ENCODE measurements at regions not wholly inside any gene's neighbourhood (a gene's known extent, or its start where the extent isn't known, plus 50 kb on each side); places are given as distances from the start of the nearest gene placed in this dataset.

DNA sequence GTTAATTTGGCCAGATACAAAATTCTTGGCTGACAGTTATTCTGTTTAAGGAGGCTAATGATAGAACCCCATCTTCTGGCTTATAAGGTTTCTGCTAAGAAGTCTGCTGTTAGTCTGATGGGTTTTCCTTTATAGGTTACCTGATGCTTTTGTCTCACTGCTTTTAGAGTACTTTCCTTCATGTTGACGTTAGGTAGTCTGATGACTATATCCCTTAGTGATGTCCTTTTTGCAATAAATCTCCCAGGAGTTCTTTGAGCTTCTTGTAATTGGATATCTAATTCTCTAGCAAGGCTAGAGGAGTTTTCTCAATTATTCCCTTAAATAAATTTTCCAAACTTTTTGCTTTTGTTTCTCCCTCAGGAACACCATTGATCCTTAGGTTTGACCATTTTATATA lies 114.1 kb upstream of the CDIN1 start:
- TF ChIP-seq, protein P1, sequence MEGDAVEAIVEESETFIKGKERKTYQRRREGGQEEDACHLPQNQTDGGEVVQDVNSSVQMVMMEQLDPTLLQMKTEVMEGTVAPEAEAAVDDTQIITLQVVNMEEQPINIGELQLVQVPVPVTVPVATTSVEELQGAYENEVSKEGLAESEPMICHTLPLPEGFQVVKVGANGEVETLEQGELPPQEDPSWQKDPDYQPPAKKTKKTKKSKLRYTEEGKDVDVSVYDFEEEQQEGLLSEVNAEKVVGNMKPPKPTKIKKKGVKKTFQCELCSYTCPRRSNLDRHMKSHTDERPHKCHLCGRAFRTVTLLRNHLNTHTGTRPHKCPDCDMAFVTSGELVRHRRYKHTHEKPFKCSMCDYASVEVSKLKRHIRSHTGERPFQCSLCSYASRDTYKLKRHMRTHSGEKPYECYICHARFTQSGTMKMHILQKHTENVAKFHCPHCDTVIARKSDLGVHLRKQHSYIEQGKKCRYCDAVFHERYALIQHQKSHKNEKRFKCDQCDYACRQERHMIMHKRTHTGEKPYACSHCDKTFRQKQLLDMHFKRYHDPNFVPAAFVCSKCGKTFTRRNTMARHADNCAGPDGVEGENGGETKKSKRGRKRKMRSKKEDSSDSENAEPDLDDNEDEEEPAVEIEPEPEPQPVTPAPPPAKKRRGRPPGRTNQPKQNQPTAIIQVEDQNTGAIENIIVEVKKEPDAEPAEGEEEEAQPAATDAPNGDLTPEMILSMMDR (conservative IDR thresholded peaks at IDR 0.05; ENCODE audit: low read depth, low read length), result no peak
- H3K4me3 ChIP-seq (ENCODE audit: low read depth, low read length), result no peak overlapping the region
- no peak for DNase-seq (ENCODE audit: low read depth)

DNA sequence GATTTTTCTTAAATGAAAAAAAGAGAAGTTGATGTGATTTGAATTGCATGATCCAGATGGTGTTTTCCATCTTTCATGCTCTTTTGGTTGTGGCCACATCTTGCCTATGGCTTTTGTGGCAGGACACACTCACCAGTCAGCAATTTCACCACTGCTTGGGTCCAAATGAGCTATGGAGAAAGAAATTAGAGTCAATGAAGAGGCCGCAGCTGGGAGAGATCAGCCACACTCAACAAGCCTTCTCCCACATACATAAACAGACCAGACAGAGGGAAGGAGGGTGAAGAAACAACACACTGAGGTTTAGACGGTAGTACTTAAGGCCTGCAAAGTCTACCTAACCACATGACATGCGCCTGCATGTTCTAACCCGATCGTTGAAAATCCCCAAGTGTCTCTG lies 110.7 kb upstream of the CDIN1 start:
- DNase-seq (ENCODE audit: low read depth), result no peak
- H3K4me3 ChIP-seq (ENCODE audit: low read depth, low read length), result no peak overlapping the region
- TF ChIP-seq, protein P1 (conservative IDR thresholded peaks at IDR 0.05; ENCODE audit: low read depth, low read length), result no peak

DNA sequence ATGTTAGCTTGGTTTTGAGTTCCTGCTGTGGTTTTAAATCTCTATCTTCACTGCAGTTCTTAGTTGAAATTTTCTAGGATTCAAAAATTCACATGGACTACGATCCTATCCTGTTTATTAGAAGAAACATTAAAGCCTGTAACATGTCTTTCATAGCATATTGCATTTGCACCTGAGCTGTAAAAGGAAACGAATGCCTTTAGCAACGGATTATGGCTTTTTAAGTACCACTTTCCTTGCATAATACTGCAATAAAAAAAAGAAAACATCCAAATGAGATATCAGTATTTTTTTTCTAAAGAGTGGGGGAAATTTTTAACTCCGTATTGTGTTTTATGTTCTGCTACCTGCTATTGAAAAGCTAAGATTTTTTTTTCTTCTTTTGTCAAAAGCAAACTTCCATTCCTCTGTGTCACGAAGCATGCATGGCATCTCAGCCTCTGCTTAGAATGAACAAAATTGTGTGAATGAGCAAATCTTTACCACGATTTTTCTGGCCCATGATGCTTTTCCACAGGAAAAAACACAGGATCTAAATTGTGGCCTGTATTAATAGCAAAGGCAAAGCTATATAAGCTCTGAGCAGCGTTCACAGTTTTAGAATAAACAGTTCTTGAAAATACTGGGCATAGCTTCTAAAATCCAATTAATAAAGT lies 110.0 kb upstream of the CDIN1 start:
- no peak for DNase-seq (ENCODE audit: low read depth)
- TF ChIP-seq, protein P1 (conservative IDR thresholded peaks at IDR 0.05; ENCODE audit: low read depth, low read length), result no peak
- H3K4me3 ChIP-seq (ENCODE audit: low read depth, low read length), result no peak overlapping the region

DNA sequence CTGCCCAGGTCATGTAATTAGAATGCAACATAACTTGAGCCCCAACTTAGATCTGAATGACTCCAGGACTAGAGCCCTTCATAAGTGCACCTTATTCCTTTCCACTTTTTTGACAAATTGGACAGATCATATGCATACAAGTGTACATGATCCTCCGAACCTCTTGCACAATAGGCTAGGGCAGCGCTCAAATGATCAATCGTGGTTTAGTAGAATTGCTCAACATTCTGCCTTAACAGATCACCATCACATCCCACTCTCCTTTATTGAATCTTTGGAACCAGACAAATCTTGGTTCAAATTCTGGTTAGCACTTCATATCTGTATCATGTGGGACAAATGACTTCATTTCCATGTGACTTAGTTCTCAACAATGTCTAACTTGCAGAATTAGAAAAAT lies 106.8 kb upstream of the CDIN1 start:
- TF ChIP-seq, protein P1 (conservative IDR thresholded peaks at IDR 0.05; ENCODE audit: low read depth, low read length), result no peak
- no peak for DNase-seq (ENCODE audit: low read depth)
- no peak overlapping the region for H3K4me3 ChIP-seq (ENCODE audit: low read depth, low read length)

DNA sequence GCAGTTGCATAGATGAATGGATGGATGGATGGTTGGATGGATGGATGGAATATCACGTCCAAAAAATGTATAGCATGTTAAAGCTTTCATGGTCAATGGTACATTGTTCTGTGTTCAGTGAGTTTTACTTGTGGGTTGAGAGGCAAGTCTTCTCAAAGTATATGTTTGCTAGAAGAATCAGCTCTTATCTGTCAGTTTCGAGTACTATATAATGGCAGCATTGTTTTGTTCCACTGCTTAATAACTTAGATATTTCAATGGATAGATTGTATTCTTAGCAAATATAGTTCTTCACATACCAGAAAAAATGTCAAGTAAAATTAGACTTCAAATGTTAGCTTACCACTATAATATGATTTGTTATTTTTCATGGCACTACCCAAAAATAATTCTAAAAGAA lies 100.9 kb upstream of the CDIN1 start:
- DNase-seq (ENCODE audit: low read depth), result no peak
- TF ChIP-seq, protein P1 (conservative IDR thresholded peaks at IDR 0.05; ENCODE audit: low read depth, low read length), result no peak

DNA sequence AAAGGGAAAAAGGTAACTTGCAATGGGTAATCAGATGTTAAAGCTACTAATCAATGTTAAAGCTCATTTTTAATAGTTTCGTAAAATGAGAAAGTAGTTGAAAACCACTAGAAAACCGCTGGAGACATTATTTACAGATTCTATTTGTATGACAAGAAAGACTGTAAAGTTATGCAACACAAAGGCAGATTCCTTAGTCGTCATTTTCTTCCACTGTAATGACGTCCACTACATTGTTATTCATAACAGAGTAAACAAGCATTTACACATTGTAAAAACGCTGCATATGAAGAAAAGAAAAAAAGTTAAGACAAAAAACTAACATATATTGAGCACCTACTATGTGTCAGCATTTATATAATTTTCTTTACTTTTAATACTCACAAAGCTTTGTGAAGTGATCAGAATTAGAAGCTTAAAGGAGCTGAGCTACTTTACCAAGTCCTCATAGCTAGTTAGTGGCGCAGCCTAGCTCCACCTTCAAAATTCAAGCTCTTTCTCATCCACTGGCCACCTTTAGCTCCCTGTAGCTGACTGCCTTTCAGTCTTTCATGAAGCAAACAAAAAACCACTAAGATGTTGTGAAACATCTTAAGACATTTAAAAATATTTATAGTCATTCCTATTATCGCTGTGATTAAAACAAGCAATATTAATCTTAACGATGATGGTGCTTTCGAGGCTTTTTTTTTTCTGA lies 100.1 kb upstream of the CDIN1 start:
- DNase-seq (ENCODE audit: low read depth), result no peak
- H3K4me3 ChIP-seq (ENCODE audit: low read depth, low read length), result no peak overlapping the region
- TF ChIP-seq, protein P1 (conservative IDR thresholded peaks at IDR 0.05; ENCODE audit: low read depth, low read length), result no peak

More for the DNA sequence above, 100.9 kb upstream of the CDIN1 start:
- H3K4me3 ChIP-seq (ENCODE audit: low read depth, low read length), result no peak overlapping the region

DNA sequence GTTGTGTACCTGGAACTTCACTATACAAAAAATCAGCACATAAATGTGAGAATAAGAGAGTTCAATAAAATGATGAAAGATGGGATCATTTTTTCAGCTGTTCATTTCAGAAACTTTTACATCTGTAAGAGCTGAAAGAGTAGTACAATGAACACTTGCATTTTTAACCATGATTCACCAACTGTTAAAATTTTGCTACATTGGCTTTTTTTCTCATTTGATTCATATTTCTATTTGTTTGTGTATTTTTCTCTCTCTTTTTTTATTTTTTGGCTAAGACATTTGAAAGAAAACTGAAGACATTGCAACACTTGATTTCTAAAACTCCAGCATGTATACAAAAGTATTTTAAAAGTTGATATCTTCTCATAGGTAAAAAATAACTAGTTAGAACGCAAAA lies 98.3 kb upstream of the CDIN1 start:
- DNase-seq (ENCODE audit: low read depth), result no peak
- TF ChIP-seq, protein P1 (conservative IDR thresholded peaks at IDR 0.05; ENCODE audit: low read depth, low read length), result no peak
- no peak overlapping the region for H3K4me3 ChIP-seq (ENCODE audit: low read depth, low read length)

Data from epithelial cell of proximal tubule (primary cell).